Calu3 (cell line): ENCODE measurements at regions not wholly inside any gene's neighbourhood (a gene's known extent, or its start where the extent isn't known, plus 50 kb on each side); places are given as distances from the start of the nearest gene placed in this dataset.

Experiments
- BruUV-seq: library from RNA; stranded (reverse); fragments of 400-500 nt; replicated peaks from 2 replicates; lab custom pipeline; 2021; lab: Mats Ljungman, UMichigan
- CTCF ChIA-PET: fragments of 300-600 bp; sonication (Branson Sonifier 250); formaldehyde crosslinking; loops from one replicate; lab custom pipeline; 2022; ENCODE audit warnings: antibody characterized with exemption; lab: Charles Lee
- DNase-seq: peaks from one replicate; pipeline ENCODE4 v3.0.0; 2022
- H3K27ac Mint-ChIP-seq: one replicate; pipeline ENCODE4 v1.8.0; 2022; ENCODE audit warnings: mixed read lengths; ENCODE audit not compliant: unreplicated experiment
- H3K27me3 Mint-ChIP-seq: one replicate; pipeline ENCODE4 v1.8.0; 2022; ENCODE audit warnings: mixed read lengths; ENCODE audit not compliant: unreplicated experiment
- H3K36me3 Mint-ChIP-seq: one replicate; pipeline ENCODE4 v1.8.0; 2022; ENCODE audit warnings: mild to moderate bottlenecking, moderate library complexity, mixed read lengths; ENCODE audit not compliant: insufficient read depth, unreplicated experiment
- H3K4me1 Mint-ChIP-seq: one replicate; pipeline ENCODE4 v1.8.0; 2022; ENCODE audit warnings: mild to moderate bottlenecking, low read depth, mixed read lengths; ENCODE audit not compliant: unreplicated experiment
- H3K4me3 Mint-ChIP-seq: one replicate; pipeline ENCODE4 v1.8.0; 2022; ENCODE audit warnings: mild to moderate bottlenecking, low read depth, moderate library complexity, mixed read lengths; ENCODE audit not compliant: unreplicated experiment
- H3K9me3 Mint-ChIP-seq: one replicate; pipeline ENCODE4 v1.8.0; 2022; ENCODE audit warnings: low read depth, mixed read lengths; ENCODE audit not compliant: unreplicated experiment
- intact Hi-C: fragments of 100-400 bp; cut with micrococcal nuclease; formaldehyde crosslinking; loops from one replicate; pipeline ENCODE4 v1.10.0; 2022; ENCODE audit not compliant: unreplicated experiment
- TF ChIP-seq, protein P1 (sequence below): fragments of 200-600 bp; IDR thresholded peaks from one replicate; pipeline ENCODE4 v1.8.0; 2022; ENCODE audit warnings: antibody characterized with exemption; ENCODE audit not compliant: unreplicated experiment

DNA sequence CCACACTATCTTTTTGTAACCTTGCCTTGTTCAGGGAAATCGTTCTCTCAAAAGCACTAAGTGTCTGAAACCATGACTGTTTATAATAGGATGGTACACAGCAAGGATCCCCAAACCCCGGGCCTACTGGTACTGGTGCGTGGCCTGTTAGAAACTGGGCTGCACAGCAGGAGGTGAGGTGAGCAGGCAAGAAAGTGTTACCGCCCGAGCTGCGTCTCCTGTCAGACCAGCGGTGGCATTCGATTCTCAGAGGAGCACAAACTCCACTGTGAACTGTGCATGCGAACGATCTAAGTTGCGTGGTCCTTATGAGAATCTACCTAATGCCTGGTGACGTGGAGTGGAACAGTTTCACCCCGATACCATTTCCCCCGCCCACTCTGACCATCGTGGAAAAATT, 81.8 kb upstream of the KCNJ3 start:
- TF ChIP-seq, protein P1, sequence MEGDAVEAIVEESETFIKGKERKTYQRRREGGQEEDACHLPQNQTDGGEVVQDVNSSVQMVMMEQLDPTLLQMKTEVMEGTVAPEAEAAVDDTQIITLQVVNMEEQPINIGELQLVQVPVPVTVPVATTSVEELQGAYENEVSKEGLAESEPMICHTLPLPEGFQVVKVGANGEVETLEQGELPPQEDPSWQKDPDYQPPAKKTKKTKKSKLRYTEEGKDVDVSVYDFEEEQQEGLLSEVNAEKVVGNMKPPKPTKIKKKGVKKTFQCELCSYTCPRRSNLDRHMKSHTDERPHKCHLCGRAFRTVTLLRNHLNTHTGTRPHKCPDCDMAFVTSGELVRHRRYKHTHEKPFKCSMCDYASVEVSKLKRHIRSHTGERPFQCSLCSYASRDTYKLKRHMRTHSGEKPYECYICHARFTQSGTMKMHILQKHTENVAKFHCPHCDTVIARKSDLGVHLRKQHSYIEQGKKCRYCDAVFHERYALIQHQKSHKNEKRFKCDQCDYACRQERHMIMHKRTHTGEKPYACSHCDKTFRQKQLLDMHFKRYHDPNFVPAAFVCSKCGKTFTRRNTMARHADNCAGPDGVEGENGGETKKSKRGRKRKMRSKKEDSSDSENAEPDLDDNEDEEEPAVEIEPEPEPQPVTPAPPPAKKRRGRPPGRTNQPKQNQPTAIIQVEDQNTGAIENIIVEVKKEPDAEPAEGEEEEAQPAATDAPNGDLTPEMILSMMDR, result no peak
- DNase-seq, result no peak
- no TSS peak for BruUV-seq
- no peaks in the 10 kb centered on the region for H3K4me1 Mint-ChIP-seq
- H3K27ac Mint-ChIP-seq, result no peak overlapping the region
- no peak overlapping the region for H3K4me3 Mint-ChIP-seq
- CTCF ChIA-PET, result no interaction called here
- no peaks in the 10 kb centered on the region for H3K36me3 Mint-ChIP-seq
- intact Hi-C loops, result no loop called here
- no peaks in the 10 kb centered on the region for H3K27me3 Mint-ChIP-seq
- H3K9me3 Mint-ChIP-seq, result peaks cover 2% of the 10 kb centered on the region

DNA sequence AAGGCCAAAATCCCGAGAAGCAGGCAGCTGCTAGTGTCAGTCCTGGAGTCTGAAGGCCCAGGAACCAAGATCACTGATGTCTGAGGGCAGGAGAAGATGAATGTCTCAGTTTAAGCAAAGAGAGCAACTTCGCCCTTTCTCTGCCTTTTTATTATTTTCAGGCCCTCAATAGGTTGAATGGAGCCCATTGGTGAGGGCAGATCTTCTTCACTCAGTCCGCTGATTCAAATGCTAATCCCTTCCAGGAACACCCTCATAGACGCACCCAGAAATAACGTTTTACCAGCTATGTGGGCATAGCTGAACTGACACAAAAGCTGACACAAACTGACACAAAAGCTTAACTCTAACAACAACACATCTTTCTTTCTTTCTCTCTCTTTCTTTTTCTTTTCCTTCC, 78.0 kb upstream of the KCNJ3 start:
- Mint-ChIP-seq H3K36me3 (no peaks in the 10 kb centered on the region), H3K27me3 (no peaks in the 10 kb centered on the region), H3K9me3 (no peaks in the 10 kb centered on the region), H3K4me3 (no peak overlapping the region), H3K27ac (no peak overlapping the region), H3K4me1 (no peaks in the 10 kb centered on the region)
- CTCF ChIA-PET, result no interaction called here
- BruUV-seq, result no TSS peak
- intact Hi-C loops, result no loop called here
- TF ChIP-seq, protein P1, result no peak
- DNase-seq, result no peak

DNA sequence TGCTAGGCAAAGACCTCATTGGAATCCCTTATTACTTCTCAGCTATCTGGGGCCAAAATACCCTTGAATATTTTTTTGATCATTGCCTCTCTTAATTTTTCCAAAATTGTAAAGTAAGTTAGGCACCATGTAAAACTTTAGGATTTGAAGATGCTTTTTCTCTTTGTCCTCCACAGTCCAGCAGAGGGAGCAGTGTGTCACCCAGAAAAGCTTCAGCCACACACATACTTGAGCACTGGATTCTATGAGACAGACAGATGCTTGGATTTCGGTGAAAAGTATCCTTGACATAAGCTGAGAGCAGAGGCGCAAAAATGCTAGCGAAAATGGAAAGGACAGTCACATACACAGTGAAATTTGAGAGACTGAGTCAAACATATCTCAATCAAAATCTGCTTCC, 74.7 kb upstream of the KCNJ3 start:
- CTCF ChIA-PET, result interaction anchor here (1.3 kb wide), 1 partner anchor 34 kb away, joined by 3 read pairs; no protein-coding TSS in a partner anchor
- no peaks in the 10 kb centered on the region for H3K36me3 Mint-ChIP-seq
- no peaks in the 10 kb centered on the region for H3K27me3 Mint-ChIP-seq
- H3K4me3 Mint-ChIP-seq, result no peak overlapping the region
- intact Hi-C loops, result loop anchor here (1.0 to 2.0 kb wide), 4 partner anchors 171 to 686 kb away; no protein-coding TSS in a partner anchor
- H3K27ac Mint-ChIP-seq, result no peak overlapping the region
- no peaks in the 10 kb centered on the region for H3K9me3 Mint-ChIP-seq
- no peaks in the 10 kb centered on the region for H3K4me1 Mint-ChIP-seq
- no TSS peak for BruUV-seq
- DNase-seq, result peak; percentile 53
- TF ChIP-seq, protein P1, result peak; percentile 55

DNA sequence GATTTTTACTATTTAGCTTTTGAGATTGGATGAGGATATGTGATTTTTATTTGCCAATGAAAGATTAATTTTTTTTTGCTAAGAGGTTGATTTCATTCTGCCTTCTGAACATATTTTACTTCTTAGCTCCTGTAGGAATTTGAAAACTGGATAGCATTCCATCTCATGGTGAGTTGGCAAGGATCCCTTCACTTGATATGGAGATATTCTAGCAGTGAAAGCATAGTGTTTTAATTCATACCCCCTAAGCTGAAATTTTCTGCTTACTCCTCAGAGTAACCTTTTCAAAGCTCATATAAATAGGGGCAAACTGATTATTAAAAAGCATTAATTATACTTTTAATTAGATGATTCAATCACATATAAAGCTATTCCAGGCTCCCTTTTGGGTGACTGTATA, 61.0 kb upstream of the KCNJ3 start:
- peaks cover 9% of the 10 kb centered on the region for H3K4me1 Mint-ChIP-seq
- H3K27ac Mint-ChIP-seq, result no peak overlapping the region

More for the DNA sequence above, 61.0 kb upstream of the KCNJ3 start:
- TF ChIP-seq, protein P1, result no peak
- H3K4me3 Mint-ChIP-seq, result no peak overlapping the region
- no peaks in the 10 kb centered on the region for H3K36me3 Mint-ChIP-seq
- BruUV-seq, result no TSS peak
- H3K9me3 Mint-ChIP-seq, result no peaks in the 10 kb centered on the region
- no peak for DNase-seq
- H3K27me3 Mint-ChIP-seq, result no peaks in the 10 kb centered on the region
- intact Hi-C loops, result no loop called here
- CTCF ChIA-PET, result no interaction called here
